ENCODE measurements at regions not wholly inside any gene's neighbourhood (a gene's known extent, or its start where the extent isn't known, plus 50 kb on each side); places are given as distances from the start of the nearest gene placed in this dataset.

DNA sequence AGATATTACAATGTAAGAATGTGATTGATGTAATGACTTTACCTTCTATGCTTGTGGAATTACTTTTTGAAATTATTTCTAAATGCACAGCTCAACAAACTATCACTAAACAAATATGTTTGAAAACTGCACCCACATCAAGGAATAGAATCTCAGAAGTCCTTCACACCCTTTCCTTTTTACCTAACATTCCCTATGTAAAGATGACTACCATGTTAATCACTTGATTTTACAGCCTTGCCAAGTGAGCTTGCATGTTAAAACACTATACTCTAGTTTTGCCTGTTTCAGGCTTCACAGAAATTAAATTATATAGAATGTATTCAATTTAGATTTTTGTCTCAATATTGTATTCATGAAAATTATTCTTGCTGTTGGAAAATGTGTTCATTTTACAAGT, 1169.4 kb upstream of the CELF2 start:
- H2AK5ac ChIP-seq (ENCODE audit: low read depth, low read length), result no peak overlapping the region
- no peak overlapping the region for H3K4me2 ChIP-seq (ENCODE audit: low read depth, low read length)
- no peak overlapping the region for H2AFZ ChIP-seq (replicated peaks; ENCODE audit: low read length, poor library complexity)
- H3K36me3 ChIP-seq (ENCODE audit: control insufficient read depth, insufficient read depth, low read length), result no peaks in the 10 kb centered on the region
- no peak overlapping the region for H4K5ac ChIP-seq (ENCODE audit: low read depth, low read length)
- DNase-seq (no peak), ATAC-seq (ENCODE audit: low read depth) (no peak)
- no TSS peak for BruUV-seq (replicated peaks)
- no peaks in the 10 kb centered on the region for H4K20me1 ChIP-seq (ENCODE audit: insufficient read depth, low read length)
- no peak overlapping the region for H3K9ac ChIP-seq (ENCODE audit: low read depth, low read length)
- no peak overlapping the region for H2BK15ac ChIP-seq (ENCODE audit: low read depth, low read length)
- no peaks in the 10 kb centered on the region for H3K79me1 ChIP-seq (ENCODE audit: low read depth in 1 of 2, low read length in 2 of 2)
- H4K8ac ChIP-seq (ENCODE audit: low read depth in 2 of 2, low read length in 2 of 2), result no peak overlapping the region
- no peak overlapping the region for H3K4ac ChIP-seq (ENCODE audit: low read depth, low read length)
- no peak overlapping the region for H4K91ac ChIP-seq (ENCODE audit: insufficient read depth, low read depth, low read length)
- no peaks in the 10 kb centered on the region for H3K9me1 ChIP-seq (ENCODE audit: insufficient read depth, low read length)
- H3K18ac ChIP-seq (ENCODE audit: low read depth, low read length), result no peak overlapping the region
- no peaks in the 10 kb centered on the region for H3K27me3 ChIP-seq (ENCODE audit: control insufficient read depth, insufficient read depth, low read length)
- no peak overlapping the region for H2AK9ac ChIP-seq (replicated peaks; ENCODE audit: low read depth, low read length, poor library complexity)
- H3K27ac ChIP-seq (ENCODE audit: insufficient read depth, low read length), result no peak overlapping the region
- TF ChIP-seq MAFK (IDR thresholded peaks at IDR 0.05; ENCODE audit: low read depth, low read length) (no peak), ELK1 (IDR thresholded peaks at IDR 0.05; ENCODE audit: borderline replicate concordance, low read depth, low read length) (no peak), MAZ (IDR thresholded peaks at IDR 0.05; ENCODE audit: borderline replicate concordance, low read depth, low read length) (no peak), SMC3 (IDR thresholded peaks at IDR 0.05; ENCODE audit: low read depth, low read length) (no peak), RFX5 (IDR thresholded peaks at IDR 0.05; ENCODE audit: low read depth, low read length) (no peak), USF2 (IDR thresholded peaks at IDR 0.05; ENCODE audit: low read depth, low read length) (no peak), BHLHE40 (IDR thresholded peaks at IDR 0.05; ENCODE audit: low read depth, low read length) (no peak)
- TF ChIP-seq, protein P1, sequence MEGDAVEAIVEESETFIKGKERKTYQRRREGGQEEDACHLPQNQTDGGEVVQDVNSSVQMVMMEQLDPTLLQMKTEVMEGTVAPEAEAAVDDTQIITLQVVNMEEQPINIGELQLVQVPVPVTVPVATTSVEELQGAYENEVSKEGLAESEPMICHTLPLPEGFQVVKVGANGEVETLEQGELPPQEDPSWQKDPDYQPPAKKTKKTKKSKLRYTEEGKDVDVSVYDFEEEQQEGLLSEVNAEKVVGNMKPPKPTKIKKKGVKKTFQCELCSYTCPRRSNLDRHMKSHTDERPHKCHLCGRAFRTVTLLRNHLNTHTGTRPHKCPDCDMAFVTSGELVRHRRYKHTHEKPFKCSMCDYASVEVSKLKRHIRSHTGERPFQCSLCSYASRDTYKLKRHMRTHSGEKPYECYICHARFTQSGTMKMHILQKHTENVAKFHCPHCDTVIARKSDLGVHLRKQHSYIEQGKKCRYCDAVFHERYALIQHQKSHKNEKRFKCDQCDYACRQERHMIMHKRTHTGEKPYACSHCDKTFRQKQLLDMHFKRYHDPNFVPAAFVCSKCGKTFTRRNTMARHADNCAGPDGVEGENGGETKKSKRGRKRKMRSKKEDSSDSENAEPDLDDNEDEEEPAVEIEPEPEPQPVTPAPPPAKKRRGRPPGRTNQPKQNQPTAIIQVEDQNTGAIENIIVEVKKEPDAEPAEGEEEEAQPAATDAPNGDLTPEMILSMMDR (conservative IDR thresholded peaks at IDR 0.05; ENCODE audit: low read depth, low read length), result no peak
- POLR2A ChIA-PET (ENCODE audit: unreplicated experiment), result no interaction called here
- no peak overlapping the region for H2BK5ac ChIP-seq (ENCODE audit: low read depth, low read length, poor library complexity, severe bottlenecking)
- dilution Hi-C loops (cut with HindIII; ENCODE audit: low sequenced_read_pairs, unreplicated experiment) (no loop called here), intact Hi-C loops (cut with micrococcal nuclease) (no loop called here), in situ Hi-C loops (cut with MboI; ENCODE audit: low sequenced_read_pairs) (no loop called here)
- H3K56ac ChIP-seq (ENCODE audit: extremely low read depth, insufficient read depth, low read length), result no peak overlapping the region
- CTCF ChIA-PET, result no interaction called here
- no peak overlapping the region for H3K23ac ChIP-seq (ENCODE audit: low read depth, low read length)
- no peak overlapping the region for H2BK120ac ChIP-seq (ENCODE audit: low read depth, low read length)
- no peak overlapping the region for H3K14ac ChIP-seq (replicated peaks; ENCODE audit: low read depth, low read length)
- H2BK20ac ChIP-seq (ENCODE audit: low read depth, low read length), result no peak overlapping the region
- H3K4me1 ChIP-seq (ENCODE audit: control insufficient read depth, insufficient read depth, low read length), result no peaks in the 10 kb centered on the region
- no peak overlapping the region for H3K4me3 ChIP-seq (ENCODE audit: insufficient read depth, low read depth, low read length)
- H3K9me3 ChIP-seq (ENCODE audit: control insufficient read depth, insufficient read depth, low read length), result peaks cover 5% of the 10 kb centered on the region; the same call in 1 of the 2 replicates

Data from IMR-90 (cell line).